ENCODE measurements at regions not wholly inside any gene's neighbourhood (a gene's known extent, or its start where the extent isn't known, plus 50 kb on each side); places are given as distances from the start of the nearest gene placed in this dataset.
"Not testable (repeated sequence)": the region's sequence is repeated elsewhere in the genome, so short reads cannot be mapped to it uniquely, and the experiment has no call there.

DNA sequence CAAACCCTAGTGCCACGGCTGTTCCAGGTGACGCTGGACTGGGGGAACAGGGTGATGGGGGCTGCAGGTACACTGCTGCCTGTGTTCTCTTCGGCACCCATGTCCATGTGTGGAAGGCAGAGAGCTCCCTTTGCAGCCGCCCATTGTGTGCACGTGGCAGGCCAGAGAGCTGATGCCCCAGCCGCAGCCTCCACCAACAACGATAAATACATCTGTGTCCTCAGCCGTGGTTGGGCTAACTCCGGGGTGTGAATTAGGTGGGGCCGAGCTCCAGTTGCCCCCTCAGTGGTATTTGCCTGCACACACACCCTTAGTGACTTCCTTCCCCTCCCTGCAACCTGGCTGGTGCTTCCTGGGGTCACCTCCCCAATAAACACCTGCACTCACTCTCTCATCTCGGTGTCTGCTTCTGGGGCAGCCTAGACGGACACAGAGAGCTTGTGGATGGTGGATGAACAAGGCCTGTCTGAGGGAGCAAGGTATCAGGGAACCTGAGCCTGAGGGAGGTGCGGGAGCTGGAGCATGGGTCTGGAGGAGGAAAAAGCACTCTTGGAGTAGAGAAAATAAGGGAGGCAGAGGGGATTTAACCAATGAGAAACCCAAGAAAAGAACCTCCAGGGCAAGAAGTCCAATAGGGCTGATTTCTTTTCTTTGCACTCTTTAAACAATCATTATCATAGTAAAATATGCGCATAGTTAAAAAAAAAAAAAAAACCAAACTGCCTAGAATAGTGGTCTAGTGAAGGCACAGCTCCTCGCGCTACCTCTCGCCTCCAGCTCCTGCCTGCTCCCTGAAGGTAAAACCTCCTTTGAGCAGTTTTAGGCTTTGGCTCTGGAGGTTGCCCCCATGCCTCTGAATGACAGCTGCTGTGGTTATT lies 112.6 kb downstream of the ZNF664 start:
- Histone ChIP-seq H3K4me3 (ENCODE audit: low read depth, low read length) (no peak overlapping the region), H2AFZ (no peak overlapping the region), H3K79me2 (no peaks in the 10 kb centered on the region), H3K4me2 (ENCODE audit: low read length) (no peak overlapping the region), H3K9ac (no peak overlapping the region), H3K36me3 (ENCODE audit: control insufficient read depth, insufficient read depth, low read length) (no peaks in the 10 kb centered on the region), H3K27me3 (ENCODE audit: control insufficient read depth, insufficient read depth, low read length) (no peaks in the 10 kb centered on the region), H3K4me1 (no peaks in the 10 kb centered on the region), H3K27ac (no peak overlapping the region), H3K9me3 (ENCODE audit: control insufficient read depth, low read length) (no peaks in the 10 kb centered on the region)
- TF ChIP-seq, protein P1, sequence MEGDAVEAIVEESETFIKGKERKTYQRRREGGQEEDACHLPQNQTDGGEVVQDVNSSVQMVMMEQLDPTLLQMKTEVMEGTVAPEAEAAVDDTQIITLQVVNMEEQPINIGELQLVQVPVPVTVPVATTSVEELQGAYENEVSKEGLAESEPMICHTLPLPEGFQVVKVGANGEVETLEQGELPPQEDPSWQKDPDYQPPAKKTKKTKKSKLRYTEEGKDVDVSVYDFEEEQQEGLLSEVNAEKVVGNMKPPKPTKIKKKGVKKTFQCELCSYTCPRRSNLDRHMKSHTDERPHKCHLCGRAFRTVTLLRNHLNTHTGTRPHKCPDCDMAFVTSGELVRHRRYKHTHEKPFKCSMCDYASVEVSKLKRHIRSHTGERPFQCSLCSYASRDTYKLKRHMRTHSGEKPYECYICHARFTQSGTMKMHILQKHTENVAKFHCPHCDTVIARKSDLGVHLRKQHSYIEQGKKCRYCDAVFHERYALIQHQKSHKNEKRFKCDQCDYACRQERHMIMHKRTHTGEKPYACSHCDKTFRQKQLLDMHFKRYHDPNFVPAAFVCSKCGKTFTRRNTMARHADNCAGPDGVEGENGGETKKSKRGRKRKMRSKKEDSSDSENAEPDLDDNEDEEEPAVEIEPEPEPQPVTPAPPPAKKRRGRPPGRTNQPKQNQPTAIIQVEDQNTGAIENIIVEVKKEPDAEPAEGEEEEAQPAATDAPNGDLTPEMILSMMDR (IDR thresholded peaks at IDR 0.05) = no peak

DNA sequence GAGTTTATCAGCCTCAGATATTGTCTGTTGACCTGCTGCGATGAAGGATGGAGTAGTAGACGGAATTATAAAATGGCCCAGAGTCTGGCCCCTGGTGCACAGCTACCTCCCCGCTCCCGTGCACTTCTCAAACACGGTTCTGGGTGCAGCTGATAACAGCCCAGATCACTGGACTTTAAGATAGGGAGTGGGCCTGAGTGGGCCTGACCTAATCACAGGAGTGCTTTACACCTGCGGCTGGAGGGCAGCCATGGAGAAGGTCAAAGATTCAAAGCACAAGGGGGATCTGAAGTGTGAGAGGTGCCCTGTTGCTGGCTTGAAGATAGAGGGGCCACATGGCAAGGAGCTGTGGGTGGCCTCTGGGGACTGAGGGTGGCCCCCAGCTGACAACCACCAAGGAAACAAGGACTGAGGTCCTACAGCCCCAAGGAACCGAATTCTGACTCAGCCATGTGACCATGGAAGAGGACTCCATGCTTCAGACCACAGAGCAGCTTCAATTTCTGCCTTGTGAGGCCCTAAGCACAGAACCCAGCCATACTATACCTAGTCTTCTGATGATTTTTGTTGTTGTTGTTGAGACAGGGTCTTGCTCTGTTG lies 113.4 kb downstream of the ZNF664 start:
- Histone ChIP-seq H3K9me3 (ENCODE audit: control insufficient read depth, low read length) (no peaks in the 10 kb centered on the region), H3K27ac (no peak overlapping the region), H2AFZ (no peak overlapping the region), H3K4me1 (no peaks in the 10 kb centered on the region), H3K36me3 (ENCODE audit: control insufficient read depth, insufficient read depth, low read length) (no peaks in the 10 kb centered on the region), H3K79me2 (no peaks in the 10 kb centered on the region), H3K4me2 (ENCODE audit: low read length) (no peak overlapping the region), H3K9ac (no peak overlapping the region), H3K27me3 (ENCODE audit: control insufficient read depth, insufficient read depth, low read length) (no peaks in the 10 kb centered on the region), H3K4me3 (ENCODE audit: low read depth, low read length) (no peak overlapping the region)
- TF ChIP-seq, protein P1 (IDR thresholded peaks at IDR 0.05) = no peak

DNA sequence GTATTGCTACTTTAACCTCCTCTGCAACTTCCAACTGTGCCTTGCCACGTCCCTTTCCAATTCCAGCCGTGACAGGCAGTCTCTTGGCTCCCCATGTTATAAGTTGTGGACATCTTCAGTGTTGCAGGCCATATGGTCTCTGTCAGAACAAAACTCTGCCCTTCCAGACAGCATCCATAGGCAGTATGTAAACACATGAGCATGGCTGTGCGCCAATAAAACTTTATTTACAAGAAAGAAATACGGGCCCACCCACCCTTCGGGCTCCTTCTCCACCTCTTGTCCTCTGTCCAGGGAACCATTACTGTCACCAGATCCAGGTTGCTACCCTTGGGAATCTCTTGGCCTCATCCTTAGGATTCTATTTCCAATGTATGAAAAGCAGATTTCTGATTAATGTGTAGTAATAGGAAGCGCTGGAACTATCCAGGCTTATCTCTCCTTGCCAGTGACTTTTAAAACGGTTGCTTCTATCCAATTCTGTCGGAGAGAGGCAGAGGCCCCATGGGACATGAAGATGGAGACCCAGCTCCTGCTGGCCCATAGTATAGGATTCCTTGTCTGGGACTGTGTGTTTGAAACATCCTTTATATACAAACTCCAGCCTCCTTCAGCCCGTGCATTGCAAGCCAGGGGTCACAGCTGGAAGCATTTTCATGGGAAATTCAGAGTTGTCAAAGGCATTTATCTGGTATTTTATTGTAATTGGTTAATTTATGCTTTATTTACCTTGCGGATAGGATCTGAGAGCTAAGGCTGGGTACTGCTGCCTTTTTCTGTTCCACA lies 114.4 kb downstream of the ZNF664 start:
- Histone ChIP-seq H3K27ac (no peak overlapping the region), H3K79me2 (no peaks in the 10 kb centered on the region), H3K4me2 (ENCODE audit: low read length) (no peak overlapping the region), H3K9me3 (ENCODE audit: control insufficient read depth, low read length) (no peaks in the 10 kb centered on the region), H3K36me3 (ENCODE audit: control insufficient read depth, insufficient read depth, low read length) (no peaks in the 10 kb centered on the region), H3K27me3 (ENCODE audit: control insufficient read depth, insufficient read depth, low read length) (no peaks in the 10 kb centered on the region), H3K4me1 (no peaks in the 10 kb centered on the region), H3K4me3 (ENCODE audit: low read depth, low read length) (no peak overlapping the region), H2AFZ (no peak overlapping the region), H3K9ac (no peak overlapping the region)
- TF ChIP-seq, protein P1 (IDR thresholded peaks at IDR 0.05) = no peak

DNA sequence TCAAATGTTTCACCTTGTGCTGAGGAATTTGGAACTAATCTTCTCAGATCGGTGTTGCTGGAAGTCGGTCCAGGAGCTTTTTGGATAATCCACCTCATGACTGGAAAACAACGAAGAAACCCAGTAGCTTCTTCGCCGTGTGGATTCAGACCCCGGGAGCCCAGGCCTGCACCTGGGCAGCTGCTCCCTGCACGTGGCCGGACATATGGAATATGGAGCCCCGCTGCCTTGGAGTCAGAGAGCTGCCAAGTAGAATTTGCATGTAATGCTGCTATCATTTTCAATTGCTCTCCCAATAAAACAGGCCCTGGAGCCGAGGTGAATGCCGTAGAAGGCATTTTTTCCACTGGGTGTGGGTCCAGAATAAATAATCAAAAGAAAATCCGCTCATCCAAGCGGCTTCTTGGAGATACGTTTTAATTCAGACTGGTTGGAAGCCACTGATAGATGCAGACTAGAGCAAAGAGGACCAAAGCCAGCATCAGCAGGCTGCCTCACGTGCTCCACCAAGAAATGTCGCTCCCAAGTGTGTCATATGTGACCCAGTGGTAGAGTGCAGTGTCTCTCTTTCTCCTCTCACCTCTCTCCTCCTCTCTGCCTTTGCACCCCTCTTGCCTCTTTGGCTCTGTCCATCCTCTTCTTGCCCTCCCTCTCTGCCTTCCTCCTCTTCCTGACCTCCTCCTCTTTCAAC lies 115.3 kb downstream of the ZNF664 start:
- no peak overlapping the region for H2AFZ ChIP-seq
- TF ChIP-seq, protein P1 (IDR thresholded peaks at IDR 0.05) = no peak
- H3K79me2 ChIP-seq = no peaks in the 10 kb centered on the region
- H3K9ac ChIP-seq = no peak overlapping the region
- H3K36me3 ChIP-seq (ENCODE audit: control insufficient read depth, insufficient read depth, low read length) = no peaks in the 10 kb centered on the region
- H3K27me3 ChIP-seq (ENCODE audit: control insufficient read depth, insufficient read depth, low read length) = no peaks in the 10 kb centered on the region
- H3K4me2 ChIP-seq (ENCODE audit: low read length) = no peak overlapping the region
- H3K9me3 ChIP-seq (ENCODE audit: control insufficient read depth, low read length) = no peaks in the 10 kb centered on the region
- H3K4me1 ChIP-seq = no peaks in the 10 kb centered on the region
- no peak overlapping the region for H3K4me3 ChIP-seq (ENCODE audit: low read depth, low read length)
- no peak overlapping the region for H3K27ac ChIP-seq

DNA sequence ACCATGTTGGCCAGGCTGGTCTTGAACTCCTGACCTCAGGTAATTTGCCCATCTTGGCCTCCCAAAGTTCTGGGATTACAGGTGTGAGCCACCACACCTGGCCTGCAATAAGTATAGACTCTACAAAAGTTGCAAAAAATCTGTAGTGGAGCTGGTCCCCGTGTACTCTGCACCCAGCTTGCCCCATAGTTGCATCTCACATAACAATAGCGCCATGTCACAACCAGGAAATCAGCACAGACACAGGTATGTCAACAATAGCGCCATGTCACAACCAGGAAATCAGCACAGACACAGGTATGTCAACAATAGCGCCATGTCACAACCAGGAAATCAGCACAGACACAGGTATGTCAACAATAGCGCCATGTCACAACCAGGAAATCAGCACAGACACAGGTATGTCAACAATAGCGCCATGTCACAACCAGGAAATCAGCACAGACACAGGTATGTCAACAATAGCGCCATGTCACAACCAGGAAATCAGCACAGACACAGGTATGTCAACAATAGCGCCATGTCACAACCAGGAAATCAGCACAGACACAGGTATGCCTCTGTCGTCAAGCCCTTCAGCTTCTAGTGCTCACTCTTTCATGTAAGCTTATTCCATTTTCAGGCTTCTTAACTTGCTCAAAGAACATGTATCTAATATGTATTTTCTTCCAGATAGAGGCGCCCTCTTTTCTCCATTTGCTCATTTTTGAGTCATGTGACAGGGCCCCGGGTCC lies 116.3 kb downstream of the ZNF664 start:
- not testable (repeated sequence) for H3K27me3 ChIP-seq (ENCODE audit: control insufficient read depth, insufficient read depth, low read length); H3K9me3 ChIP-seq (ENCODE audit: control insufficient read depth, low read length); H3K4me1 ChIP-seq; H3K79me2 ChIP-seq; H3K36me3 ChIP-seq (ENCODE audit: control insufficient read depth, insufficient read depth, low read length); H3K27ac ChIP-seq; H3K4me2 ChIP-seq (ENCODE audit: low read length); H3K9ac ChIP-seq; H3K4me3 ChIP-seq (ENCODE audit: low read depth, low read length); H2AFZ ChIP-seq

All from parathyroid adenoma (tissue), 2 donors.